ENCODE measurements at regions not wholly inside any gene's neighbourhood (a gene's known extent, or its start where the extent isn't known, plus 50 kb on each side); places are given as distances from the start of the nearest gene placed in this dataset.

- H3K27ac Mint-ChIP-seq: no peak overlapping the region
- DNase-seq (no peak), ATAC-seq (replicated peaks in 1 of 2) (no peak)
- no peaks in the 10 kb centered on the region for H3K4me1 Mint-ChIP-seq (ENCODE audit: low read depth)
- H3K9me3 Mint-ChIP-seq: peaks cover 26 to 28% of the 10 kb centered on the region in 2 donors
- no peaks in the 10 kb centered on the region for H3K27me3 Mint-ChIP-seq (ENCODE audit: low read depth)
- H3K4me3 Mint-ChIP-seq: no peak overlapping the region
- peaks cover 6 to 22% of the 10 kb centered on the region in 2 donors for H3K36me3 Mint-ChIP-seq (ENCODE audit: insufficient read depth in 2 of 2)
These were observed 115.2 kb upstream of the PEG3 start for GRCh38 chr19:56955637-56956216.

- H3K36me3 Mint-ChIP-seq (ENCODE audit: insufficient read depth in 2 of 2): peaks cover 4 to 20% of the 10 kb centered on the region in 2 donors
- no peak overlapping the region for H3K4me3 Mint-ChIP-seq
- DNase-seq (no peak), ATAC-seq (replicated peaks in 1 of 2) (no peak)
- H3K27me3 Mint-ChIP-seq (ENCODE audit: low read depth): no peaks in the 10 kb centered on the region
- H3K4me1 Mint-ChIP-seq (ENCODE audit: low read depth): no peaks in the 10 kb centered on the region
- peaks cover 22 to 23% of the 10 kb centered on the region in 2 donors for H3K9me3 Mint-ChIP-seq
- H3K27ac Mint-ChIP-seq: no peak overlapping the region
These were observed 116.1 kb upstream of the PEG3 start for GRCh38 chr19:56956503-56957226.

GRCh38 chr19:56959205-56959604 is 118.7 kb upstream of the PEG3 start:
- H3K27me3 Mint-ChIP-seq (ENCODE audit: low read depth): no peaks in the 10 kb centered on the region
- H3K9me3 Mint-ChIP-seq: peaks cover 22 to 26% of the 10 kb centered on the region in 2 donors
- H3K27ac Mint-ChIP-seq: no peak overlapping the region
- ATAC-seq (replicated peaks in 1 of 2) (no peak), DNase-seq (no peak)
- peaks cover 6 to 15% of the 10 kb centered on the region in 2 donors for H3K36me3 Mint-ChIP-seq (ENCODE audit: insufficient read depth in 2 of 2)
- no peaks in the 10 kb centered on the region for H3K4me1 Mint-ChIP-seq (ENCODE audit: low read depth)
- no peak overlapping the region for H3K4me3 Mint-ChIP-seq

- Mint-ChIP-seq H3K4me1 (ENCODE audit: low read depth) (no peaks in the 10 kb centered on the region), H3K9me3 (peaks cover 17 to 22% of the 10 kb centered on the region in 2 donors), H3K27ac (no peak overlapping the region), H3K27me3 (ENCODE audit: low read depth) (no peaks in the 10 kb centered on the region), H3K4me3 (no peak overlapping the region), H3K36me3 (ENCODE audit: insufficient read depth in 2 of 2) (peaks cover 7 to 9% of the 10 kb centered on the region in 2 donors)
- DNase-seq (no peak), ATAC-seq (replicated peaks in 1 of 2) (no peak)
These were observed 120.5 kb upstream of the PEG3 start for GRCh38 chr19:56960959-56961543.

GRCh38 chr19:56964410-56964920 is 123.9 kb upstream of the PEG3 start:
- H3K36me3 Mint-ChIP-seq (ENCODE audit: insufficient read depth in 2 of 2): peaks cover 6 to 8% of the 10 kb centered on the region in 2 donors
- no peaks in the 10 kb centered on the region for H3K27me3 Mint-ChIP-seq (ENCODE audit: low read depth)
- peaks cover 12% of the 10 kb centered on the region in 2 donors for H3K9me3 Mint-ChIP-seq
- H3K27ac Mint-ChIP-seq: no peak overlapping the region
- ATAC-seq (replicated peaks in 1 of 2) (no peak), DNase-seq (no peak)
- no peaks in the 10 kb centered on the region for H3K4me1 Mint-ChIP-seq (ENCODE audit: low read depth)
- H3K4me3 Mint-ChIP-seq: no peak overlapping the region

- H3K27ac Mint-ChIP-seq: no peak overlapping the region
- no peaks in the 10 kb centered on the region for H3K27me3 Mint-ChIP-seq (ENCODE audit: low read depth)
- H3K9me3 Mint-ChIP-seq: peaks cover 12 to 13% of the 10 kb centered on the region in 2 donors
- no peak overlapping the region for H3K4me3 Mint-ChIP-seq
- peaks cover 6 to 8% of the 10 kb centered on the region in 2 donors for H3K36me3 Mint-ChIP-seq (ENCODE audit: insufficient read depth in 2 of 2)
- ATAC-seq (replicated peaks in 1 of 2) (no peak), DNase-seq (no peak)
- H3K4me1 Mint-ChIP-seq (ENCODE audit: low read depth): no peaks in the 10 kb centered on the region
These were observed 125.7 kb upstream of the PEG3 start for GRCh38 chr19:56966225-56966696.

- Mint-ChIP-seq H3K9me3 (peaks cover 11 to 13% of the 10 kb centered on the region in 2 donors), H3K4me1 (ENCODE audit: low read depth) (no peaks in the 10 kb centered on the region), H3K27ac (no peak overlapping the region), H3K36me3 (ENCODE audit: insufficient read depth in 2 of 2) (peaks cover 6 to 8% of the 10 kb centered on the region in 2 donors), H3K27me3 (ENCODE audit: low read depth) (no peaks in the 10 kb centered on the region), H3K4me3 (no peak overlapping the region)
- DNase-seq (no peak), ATAC-seq (replicated peaks in 1 of 2) (no peak)
These were observed 126.3 kb upstream of the PEG3 start for GRCh38 chr19:56966697-56967299.

- ATAC-seq (replicated peaks in 1 of 2) (no peak), DNase-seq (no peak)
- no peaks in the 10 kb centered on the region for H3K4me1 Mint-ChIP-seq (ENCODE audit: low read depth)
- H3K36me3 Mint-ChIP-seq (ENCODE audit: insufficient read depth in 2 of 2): peaks cover 6 to 7% of the 10 kb centered on the region in 2 donors
- no peak overlapping the region for H3K4me3 Mint-ChIP-seq
- H3K27ac Mint-ChIP-seq: no peak overlapping the region
- H3K9me3 Mint-ChIP-seq: peaks cover 8 to 12% of the 10 kb centered on the region in 2 donors
- no peaks in the 10 kb centered on the region for H3K27me3 Mint-ChIP-seq (ENCODE audit: low read depth)
These were observed 128.6 kb upstream of the PEG3 start for GRCh38 chr19:56969156-56969555.

GRCh38 chr19:56969759-56970178 is 129.2 kb upstream of the PEG3 start:
- ATAC-seq (replicated peaks in 1 of 2): no peak

GRCh38 chr19:56971230-56971629 is 130.7 kb upstream of the PEG3 start:
- no peaks in the 10 kb centered on the region for H3K4me1 Mint-ChIP-seq (ENCODE audit: low read depth)
- no peak for ATAC-seq (replicated peaks in 1 of 2)
- no peaks in the 10 kb centered on the region for H3K27me3 Mint-ChIP-seq (ENCODE audit: low read depth)
- H3K27ac Mint-ChIP-seq: no peak overlapping the region
- H3K4me3 Mint-ChIP-seq: no peak overlapping the region
- peaks cover 7 to 14% of the 10 kb centered on the region in 2 donors for H3K36me3 Mint-ChIP-seq (ENCODE audit: insufficient read depth in 2 of 2)
- no peak for DNase-seq
- H3K9me3 Mint-ChIP-seq: peaks cover 10 to 15% of the 10 kb centered on the region in 2 donors

More at GRCh38 chr19:56969759-56970178, 129.2 kb upstream of the PEG3 start:
- Mint-ChIP-seq H3K27me3 (ENCODE audit: low read depth) (no peaks in the 10 kb centered on the region), H3K27ac (no peak overlapping the region), H3K4me3 (no peak overlapping the region), H3K4me1 (ENCODE audit: low read depth) (no peaks in the 10 kb centered on the region), H3K9me3 (peaks cover 9 to 14% of the 10 kb centered on the region in 2 donors), H3K36me3 (ENCODE audit: insufficient read depth in 2 of 2) (peaks cover 7 to 12% of the 10 kb centered on the region in 2 donors)
- no peak for DNase-seq

GRCh38 chr19:56972291-56972841 is 131.8 kb upstream of the PEG3 start:
- Mint-ChIP-seq H3K27me3 (ENCODE audit: low read depth) (no peaks in the 10 kb centered on the region), H3K36me3 (ENCODE audit: insufficient read depth in 2 of 2) (peaks cover 8 to 10% of the 10 kb centered on the region in 2 donors), H3K4me3 (no peak overlapping the region), H3K27ac (no peak overlapping the region), H3K4me1 (ENCODE audit: low read depth) (no peaks in the 10 kb centered on the region), H3K9me3 (peaks cover 11 to 13% of the 10 kb centered on the region in 2 donors)
- ATAC-seq (replicated peaks in 1 of 2): no peak
- no peak for DNase-seq

GRCh38 chr19:56973713-56974555 is 133.4 kb upstream of the PEG3 start:
- no peak overlapping the region for H3K27ac Mint-ChIP-seq
- H3K9me3 Mint-ChIP-seq: peaks cover 10 to 15% of the 10 kb centered on the region in 2 donors
- H3K36me3 Mint-ChIP-seq (ENCODE audit: insufficient read depth in 2 of 2): peaks cover 9 to 12% of the 10 kb centered on the region in 2 donors
- ATAC-seq (replicated peaks in 1 of 2): no peak
- H3K4me1 Mint-ChIP-seq (ENCODE audit: low read depth): no peaks in the 10 kb centered on the region
- DNase-seq: no peak
- no peaks in the 10 kb centered on the region for H3K27me3 Mint-ChIP-seq (ENCODE audit: low read depth)
- H3K4me3 Mint-ChIP-seq: no peak overlapping the region

Data from activated T-cell treated with anti-CD3 and anti-CD28 coated beads, Interleukin-2, amount 50 U/mL, for 72 hours (primary cell).